ENCODE measurements at regions not wholly inside any gene's neighbourhood (a gene's known extent, or its start where the extent isn't known, plus 50 kb on each side); places are given as distances from the start of the nearest gene placed in this dataset.

DNA sequence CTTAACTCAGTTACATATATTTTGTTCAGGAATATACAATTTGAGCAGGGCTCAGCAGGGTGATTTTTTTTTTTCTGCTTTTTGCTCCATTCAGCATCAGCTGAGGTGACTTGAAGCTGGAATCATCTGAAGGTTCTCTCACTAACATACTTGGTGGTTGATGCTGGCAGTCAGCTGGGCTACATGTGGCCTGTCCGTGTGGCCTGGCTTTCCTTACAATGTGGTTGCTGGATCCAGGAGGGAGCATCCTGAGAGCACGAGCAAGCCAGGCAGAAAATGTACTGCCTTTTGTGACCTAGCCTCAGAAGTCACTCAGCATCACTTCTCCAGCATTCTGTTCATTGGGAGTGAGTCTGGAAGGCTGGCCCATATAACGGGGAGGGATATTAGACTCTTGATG lies 151.6 kb upstream of the E2F8 start:
- POLR2A ChIA-PET: no interaction called here
- ATAC-seq: no peak
- no peaks in the 10 kb centered on the region for H3K36me3 Mint-ChIP-seq (ENCODE audit: low read depth)
- CTCF ChIA-PET: no interaction called here
- no peak for DNase-seq
- peaks cover 22% of the 10 kb centered on the region for H3K27me3 Mint-ChIP-seq (ENCODE audit: low read depth)
- no peaks in the 10 kb centered on the region for H3K9me3 Mint-ChIP-seq (ENCODE audit: insufficient read depth)
- H3K4me3 Mint-ChIP-seq: no peak overlapping the region
- peaks cover 9% of the 10 kb centered on the region for H3K4me1 Mint-ChIP-seq (ENCODE audit: low read depth)
- H3K27ac Mint-ChIP-seq: no peak overlapping the region

GRCh38 chr11:19391652-19392051 lies 150.9 kb upstream of the E2F8 start:
- Mint-ChIP-seq H3K9me3 (ENCODE audit: insufficient read depth) (no peaks in the 10 kb centered on the region), H3K4me3 (no peak overlapping the region), H3K4me1 (ENCODE audit: low read depth) (peaks cover 9% of the 10 kb centered on the region), H3K36me3 (ENCODE audit: low read depth) (no peaks in the 10 kb centered on the region), H3K27ac (no peak overlapping the region), H3K27me3 (ENCODE audit: low read depth) (peaks cover 22% of the 10 kb centered on the region)
- CTCF ChIA-PET: no interaction called here
- no peak for DNase-seq
- no peak for ATAC-seq
- POLR2A ChIA-PET: no interaction called here

- ChIA-PET CTCF (interaction anchor here (1.0 kb wide), 1 partner anchor 320 kb away, joined by 3 read pairs; no protein-coding TSS in a partner anchor), POLR2A (no interaction called here)
- ATAC-seq (no peak), DNase-seq (no peak)
- H3K4me3 Mint-ChIP-seq: no peak overlapping the region
- H3K27ac Mint-ChIP-seq: no peak overlapping the region
- H3K36me3 Mint-ChIP-seq (ENCODE audit: low read depth): no peaks in the 10 kb centered on the region
- H3K27me3 Mint-ChIP-seq (ENCODE audit: low read depth): peaks cover 23% of the 10 kb centered on the region
- peaks cover 9% of the 10 kb centered on the region for H3K4me1 Mint-ChIP-seq (ENCODE audit: low read depth)
- H3K9me3 Mint-ChIP-seq (ENCODE audit: insufficient read depth): no peaks in the 10 kb centered on the region
Measured at GRCh38 chr11:19391026-19391425, 150.3 kb upstream of the E2F8 start.

GRCh38 chr11:19389787-19390303 lies 149.1 kb upstream of the E2F8 start:
- Mint-ChIP-seq H3K4me3 (no peak overlapping the region), H3K27ac (no peak overlapping the region), H3K9me3 (ENCODE audit: insufficient read depth) (no peaks in the 10 kb centered on the region), H3K27me3 (ENCODE audit: low read depth) (peaks cover 23% of the 10 kb centered on the region), H3K4me1 (ENCODE audit: low read depth) (peaks cover 7% of the 10 kb centered on the region), H3K36me3 (ENCODE audit: low read depth) (no peaks in the 10 kb centered on the region)
- DNase-seq: no peak
- no peak for ATAC-seq
- ChIA-PET CTCF (interaction anchor here (1.0 kb wide), 1 partner anchor 319 kb away, joined by 3 read pairs; no protein-coding TSS in a partner anchor), POLR2A (no interaction called here)

GRCh38 chr11:19382131-19382611 lies 141.4 kb upstream of the E2F8 start:
- Mint-ChIP-seq H3K27me3 (ENCODE audit: low read depth) (peaks cover 4% of the 10 kb centered on the region), H3K4me3 (no peak overlapping the region), H3K9me3 (ENCODE audit: insufficient read depth) (no peaks in the 10 kb centered on the region), H3K4me1 (ENCODE audit: low read depth) (no peaks in the 10 kb centered on the region), H3K36me3 (ENCODE audit: low read depth) (no peaks in the 10 kb centered on the region), H3K27ac (no peak overlapping the region)
- ATAC-seq (no peak), DNase-seq (no peak)
- ChIA-PET POLR2A (no interaction called here), CTCF (no interaction called here)

DNA sequence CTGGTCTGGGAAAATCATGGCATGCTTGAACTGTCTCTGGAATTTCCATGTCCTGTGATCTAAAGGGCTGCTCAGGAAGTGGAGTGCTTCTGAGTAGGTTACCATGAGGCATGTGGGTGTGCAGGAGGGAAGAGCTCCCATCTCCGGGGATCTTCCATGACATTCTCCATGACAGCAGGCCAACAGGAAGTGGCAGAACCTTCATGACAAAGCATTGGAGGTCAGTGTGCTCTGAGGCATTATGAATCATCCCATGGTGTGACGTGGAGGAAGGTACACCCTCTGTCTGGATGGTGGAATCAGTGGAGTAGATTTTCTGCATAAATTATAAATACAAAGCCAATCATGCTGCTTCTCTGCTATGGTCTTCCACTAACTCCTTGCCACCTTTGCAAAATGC lies 139.6 kb upstream of the E2F8 start:
- ATAC-seq (no peak), DNase-seq (no peak)
- CTCF ChIA-PET: no interaction called here
- POLR2A ChIA-PET: no interaction called here
- Mint-ChIP-seq H3K36me3 (ENCODE audit: low read depth) (no peaks in the 10 kb centered on the region), H3K4me3 (no peak overlapping the region), H3K4me1 (ENCODE audit: low read depth) (no peaks in the 10 kb centered on the region), H3K27ac (no peak overlapping the region), H3K9me3 (ENCODE audit: insufficient read depth) (no peaks in the 10 kb centered on the region), H3K27me3 (ENCODE audit: low read depth) (peaks cover 2% of the 10 kb centered on the region)

DNA sequence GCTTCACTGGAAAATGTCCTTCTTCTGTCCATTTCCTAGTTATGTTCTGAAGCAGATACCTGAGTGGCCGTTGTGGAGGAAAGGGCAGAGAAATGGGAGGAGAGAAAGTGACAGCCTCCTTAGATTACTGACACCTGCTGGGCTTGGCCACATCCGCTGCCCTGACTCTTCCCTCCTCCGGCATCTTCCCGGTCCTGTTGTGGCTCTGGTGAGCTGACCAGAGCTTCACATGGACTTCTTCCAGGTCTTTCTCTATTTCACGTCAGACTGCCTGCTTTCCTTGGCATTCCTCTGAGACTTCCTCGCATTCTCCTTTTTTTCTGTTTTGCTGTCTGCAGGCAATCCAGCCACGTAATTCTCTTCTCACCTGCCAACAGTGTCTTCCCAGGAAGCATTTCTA lies 138.7 kb upstream of the E2F8 start:
- Mint-ChIP-seq H3K27ac (no peak overlapping the region), H3K27me3 (ENCODE audit: low read depth) (peaks cover 2% of the 10 kb centered on the region), H3K36me3 (ENCODE audit: low read depth) (no peaks in the 10 kb centered on the region), H3K4me3 (no peak overlapping the region), H3K4me1 (ENCODE audit: low read depth) (no peaks in the 10 kb centered on the region), H3K9me3 (ENCODE audit: insufficient read depth) (no peaks in the 10 kb centered on the region)
- no peak for DNase-seq
- CTCF ChIA-PET: no interaction called here
- POLR2A ChIA-PET: no interaction called here
- ATAC-seq: no peak

- Mint-ChIP-seq H3K4me3 (no peak overlapping the region), H3K27me3 (ENCODE audit: low read depth) (peaks cover 2% of the 10 kb centered on the region), H3K27ac (no peak overlapping the region), H3K9me3 (ENCODE audit: insufficient read depth) (no peaks in the 10 kb centered on the region), H3K36me3 (ENCODE audit: low read depth) (no peaks in the 10 kb centered on the region), H3K4me1 (ENCODE audit: low read depth) (no peaks in the 10 kb centered on the region)
- CTCF ChIA-PET: interaction anchor here (1.1 kb wide), 1 partner anchor 308 kb away, joined by 3 read pairs; no protein-coding TSS in a partner anchor
- POLR2A ChIA-PET: no interaction called here
- DNase-seq: no peak
- ATAC-seq: no peak
Measured at GRCh38 chr11:19378814-19379213, 138.1 kb upstream of the E2F8 start.

- ATAC-seq: no peak
- H3K4me3 Mint-ChIP-seq: no peak overlapping the region
- no peak for DNase-seq
- H3K27me3 Mint-ChIP-seq (ENCODE audit: low read depth): peaks cover 5% of the 10 kb centered on the region
- ChIA-PET POLR2A (no interaction called here), CTCF (interaction anchor here (1.1 kb wide), 1 partner anchor 307 kb away, joined by 3 read pairs; no protein-coding TSS in a partner anchor)
- H3K4me1 Mint-ChIP-seq (ENCODE audit: low read depth): no peaks in the 10 kb centered on the region
- no peak overlapping the region for H3K27ac Mint-ChIP-seq
- no peaks in the 10 kb centered on the region for H3K9me3 Mint-ChIP-seq (ENCODE audit: insufficient read depth)
- H3K36me3 Mint-ChIP-seq (ENCODE audit: low read depth): no peaks in the 10 kb centered on the region
Measured at GRCh38 chr11:19377881-19378280, 137.1 kb upstream of the E2F8 start.

GRCh38 chr11:19375440-19375839 lies 134.7 kb upstream of the E2F8 start:
- Mint-ChIP-seq H3K4me1 (ENCODE audit: low read depth) (no peaks in the 10 kb centered on the region), H3K9me3 (ENCODE audit: insufficient read depth) (no peaks in the 10 kb centered on the region), H3K36me3 (ENCODE audit: low read depth) (no peaks in the 10 kb centered on the region), H3K27me3 (ENCODE audit: low read depth) (peaks cover 5% of the 10 kb centered on the region), H3K27ac (no peak overlapping the region), H3K4me3 (no peak overlapping the region)
- POLR2A ChIA-PET: no interaction called here
- CTCF ChIA-PET: no interaction called here
- ATAC-seq (no peak), DNase-seq (no peak)

DNA sequence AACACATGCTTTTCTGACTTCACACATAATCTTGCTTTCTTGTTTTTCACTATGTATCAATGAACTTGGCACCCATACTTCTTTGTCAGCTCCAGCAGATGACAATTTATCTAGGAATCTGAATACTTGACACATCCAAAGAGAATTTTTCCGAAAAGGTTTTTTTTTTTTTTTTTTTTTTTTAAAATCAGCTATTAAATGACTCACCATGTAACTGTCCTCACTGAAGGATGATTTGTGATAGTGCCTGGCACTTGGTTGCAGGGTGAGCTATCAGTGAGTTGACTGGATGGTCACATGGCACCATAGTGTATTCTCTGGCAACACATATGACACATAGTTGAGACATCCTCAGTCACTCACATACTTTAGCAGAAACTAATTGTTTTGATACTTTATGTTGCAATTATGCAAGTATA lies 133.4 kb upstream of the E2F8 start:
- Mint-ChIP-seq H3K9me3 (ENCODE audit: insufficient read depth) (no peaks in the 10 kb centered on the region), H3K27me3 (ENCODE audit: low read depth) (peaks cover 7% of the 10 kb centered on the region), H3K36me3 (ENCODE audit: low read depth) (no peaks in the 10 kb centered on the region), H3K27ac (no peak overlapping the region), H3K4me3 (no peak overlapping the region), H3K4me1 (ENCODE audit: low read depth) (no peaks in the 10 kb centered on the region)
- ChIA-PET POLR2A (no interaction called here), CTCF (no interaction called here)
- DNase-seq: no peak
- no peak for ATAC-seq

DNA sequence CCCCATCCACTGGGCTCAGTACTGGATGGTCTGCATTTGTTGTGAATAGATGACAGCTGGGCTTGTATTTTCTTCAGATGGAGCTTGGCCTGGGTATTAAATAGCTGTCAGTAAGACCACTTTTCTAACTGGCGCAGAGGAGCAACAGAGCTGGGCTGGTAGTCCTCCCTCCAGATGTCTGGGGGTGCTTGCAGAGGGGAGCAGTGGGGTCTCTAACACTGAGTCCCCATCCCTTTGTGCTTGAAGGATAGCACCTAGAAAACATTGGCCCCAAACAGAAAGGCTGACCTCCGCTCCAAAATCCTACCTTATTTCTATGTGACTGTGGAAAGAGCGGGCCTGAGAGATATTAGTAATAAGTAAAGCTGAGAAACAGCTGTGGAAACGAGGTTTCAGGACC lies 131.6 kb upstream of the E2F8 start:
- POLR2A ChIA-PET: no interaction called here
- no peaks in the 10 kb centered on the region for H3K4me1 Mint-ChIP-seq (ENCODE audit: low read depth)
- H3K9me3 Mint-ChIP-seq (ENCODE audit: insufficient read depth): no peaks in the 10 kb centered on the region
- H3K27me3 Mint-ChIP-seq (ENCODE audit: low read depth): peaks cover 13% of the 10 kb centered on the region
- no peak overlapping the region for H3K27ac Mint-ChIP-seq
- CTCF ChIA-PET: no interaction called here
- H3K36me3 Mint-ChIP-seq (ENCODE audit: low read depth): no peaks in the 10 kb centered on the region
- DNase-seq: no peak
- no peak overlapping the region for H3K4me3 Mint-ChIP-seq
- ATAC-seq: no peak

GRCh38 chr11:19370100-19370861 lies 129.5 kb upstream of the E2F8 start:
- H3K4me3 Mint-ChIP-seq: no peak overlapping the region
- ATAC-seq (no peak), DNase-seq (no peak)
- peaks cover 13% of the 10 kb centered on the region for H3K27me3 Mint-ChIP-seq (ENCODE audit: low read depth)
- no peak overlapping the region for H3K27ac Mint-ChIP-seq
- ChIA-PET POLR2A (no interaction called here), CTCF (no interaction called here)
- H3K4me1 Mint-ChIP-seq (ENCODE audit: low read depth): no peaks in the 10 kb centered on the region
- H3K9me3 Mint-ChIP-seq (ENCODE audit: insufficient read depth): no peaks in the 10 kb centered on the region
- no peaks in the 10 kb centered on the region for H3K36me3 Mint-ChIP-seq (ENCODE audit: low read depth)
